Upper lobe of left lung (tissue), 6 donors: ENCODE measurements at regions not wholly inside any gene's neighbourhood (a gene's known extent, or its start where the extent isn't known, plus 50 kb on each side); places are given as distances from the start of the nearest gene placed in this dataset.

Source experiments
- ATAC-seq, 2 donors: fragments of 200-7000 bp; cut with Tn5 transposase; one replicate each; pipeline ENCODE4 v1.9.1; 2022; ENCODE audit warnings: mild to moderate bottlenecking in 2 of 2, moderate library complexity in 2 of 2; ENCODE audit not compliant: low FRiP score in 2 of 2
- DNase-seq, 2 donors: peaks; one replicate each; pipeline ENCODE4 v3.0.0-alpha.2; 2019 to 2020
- H3K27ac ChIP-seq, 4 donors: fragments of 200-600 bp; sonication (generic); one replicate each; pipeline ENCODE4 v1.5.1; 2016 to 2019
- H3K27me3 ChIP-seq, 4 donors: fragments of 200-600 bp; sonication (generic); one replicate each; pipeline ENCODE4 v1.5.1; 2017 to 2019
- H3K36me3 ChIP-seq, 4 donors: fragments of 200-600 bp; sonication (generic); one replicate each; pipeline ENCODE4 v1.5.1; 2016 to 2019
- H3K4me1 ChIP-seq, 4 donors: fragments of 200-600 bp; sonication (generic); one replicate each; pipeline ENCODE4 v1.5.1; 2018 to 2019
- H3K4me3 ChIP-seq, 4 donors: fragments of 200-600 bp; sonication (generic); one replicate each; pipeline ENCODE4 v1.5.1; 2017 to 2019; ENCODE audit warnings: mild to moderate bottlenecking in 2 of 4, moderate library complexity in 1 of 4
- H3K9me3 ChIP-seq, 4 donors: fragments of 200-600 bp; sonication (generic); one replicate each; pipeline ENCODE4 v1.5.1; 2018 to 2019
- EP300 ChIP-seq, 4 donors: sonication (generic); formaldehyde crosslinking; IDR thresholded peaks; one replicate each; pipeline ENCODE4 v1.5.1; 2017; ENCODE audit warnings: antibody characterized with exemption in 4 of 4, control low read depth in 2 of 4
- POLR2A ChIP-seq, 4 donors: fragments of 450-650 bp; IDR thresholded peaks; one replicate each; pipeline ENCODE4 v1.5.1; 2016 to 2017; ENCODE audit warnings: antibody characterized with exemption in 4 of 4, mild to moderate bottlenecking in 2 of 4
- POLR2AphosphoS5 ChIP-seq, 2 donors: sonication (generic); formaldehyde crosslinking; IDR thresholded peaks; one replicate each; pipeline ENCODE4 v1.5.1; 2017; ENCODE audit warnings: antibody characterized with exemption in 2 of 2
- WGBS, 2 donors: methylation state at CpG; one replicate each; pipeline ENCODE4 v1.1.5; 2017 to 2018; 5-methylcytosine and 5-hydroxymethylcytosine counted together
- TF ChIP-seq, protein P1 (sequence below), 6 experiments: fragments of 450-650 bp in 4 of 6; fragments of 200-600 bp in 2 of 6; sonication (generic) in 2 of 6; IDR thresholded peaks; one replicate each; pipeline ENCODE4 v1.5.1; 2016 to 2019; ENCODE audit warnings: antibody characterized with exemption in 6 of 6
- donor health status: DM: no; HTN: no; CAD: no; lungs with moderate emphysema.
- donor health status: DM: no; HTN: yes; CAD: no; lungs with severe emphysema.

DNA sequence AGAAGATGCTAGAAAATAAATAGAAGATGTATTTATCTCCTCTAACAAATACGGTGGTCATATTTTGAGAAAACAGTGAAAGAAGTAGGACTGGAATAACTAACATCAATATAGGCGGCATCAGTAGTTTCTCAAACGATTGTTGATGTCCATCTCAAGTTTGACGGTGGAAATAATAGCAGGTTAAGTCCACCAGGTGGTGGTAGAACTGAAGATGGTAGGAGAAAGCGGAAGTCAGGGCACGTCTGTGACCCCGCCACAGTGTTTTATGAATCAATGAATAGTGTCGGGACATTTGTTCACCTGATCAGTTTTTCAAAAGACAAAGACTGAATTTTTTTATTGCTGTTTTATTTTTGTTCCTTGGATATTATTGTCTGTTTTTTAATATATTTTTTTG is 706.4 kb upstream of the SLC10A2 start:
- Histone ChIP-seq H3K36me3 (no peaks in the 10 kb centered on the region), H3K4me1 (no peaks in the 10 kb centered on the region), H3K27me3 (no peaks in the 10 kb centered on the region), H3K27ac (no peak overlapping the region), H3K9me3 (peaks cover 0 to 3% (median 0%) of the 10 kb centered on the region in 4 donors), H3K4me3 (no peak overlapping the region)
- WGBS, 2 donors = 74 to 91% methylated on average over 8 of the region's 8 CpGs
- ATAC-seq (no peak), DNase-seq (no peak)
- TF ChIP-seq POLR2A (IDR thresholded peaks at IDR 0.05) (no peak), POLR2AphosphoS5 (IDR thresholded peaks at IDR 0.05) (no peak), EP300 (IDR thresholded peaks at IDR 0.05) (no peak)
- TF ChIP-seq, protein P1, sequence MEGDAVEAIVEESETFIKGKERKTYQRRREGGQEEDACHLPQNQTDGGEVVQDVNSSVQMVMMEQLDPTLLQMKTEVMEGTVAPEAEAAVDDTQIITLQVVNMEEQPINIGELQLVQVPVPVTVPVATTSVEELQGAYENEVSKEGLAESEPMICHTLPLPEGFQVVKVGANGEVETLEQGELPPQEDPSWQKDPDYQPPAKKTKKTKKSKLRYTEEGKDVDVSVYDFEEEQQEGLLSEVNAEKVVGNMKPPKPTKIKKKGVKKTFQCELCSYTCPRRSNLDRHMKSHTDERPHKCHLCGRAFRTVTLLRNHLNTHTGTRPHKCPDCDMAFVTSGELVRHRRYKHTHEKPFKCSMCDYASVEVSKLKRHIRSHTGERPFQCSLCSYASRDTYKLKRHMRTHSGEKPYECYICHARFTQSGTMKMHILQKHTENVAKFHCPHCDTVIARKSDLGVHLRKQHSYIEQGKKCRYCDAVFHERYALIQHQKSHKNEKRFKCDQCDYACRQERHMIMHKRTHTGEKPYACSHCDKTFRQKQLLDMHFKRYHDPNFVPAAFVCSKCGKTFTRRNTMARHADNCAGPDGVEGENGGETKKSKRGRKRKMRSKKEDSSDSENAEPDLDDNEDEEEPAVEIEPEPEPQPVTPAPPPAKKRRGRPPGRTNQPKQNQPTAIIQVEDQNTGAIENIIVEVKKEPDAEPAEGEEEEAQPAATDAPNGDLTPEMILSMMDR (IDR thresholded peaks at IDR 0.05) = no peak

DNA sequence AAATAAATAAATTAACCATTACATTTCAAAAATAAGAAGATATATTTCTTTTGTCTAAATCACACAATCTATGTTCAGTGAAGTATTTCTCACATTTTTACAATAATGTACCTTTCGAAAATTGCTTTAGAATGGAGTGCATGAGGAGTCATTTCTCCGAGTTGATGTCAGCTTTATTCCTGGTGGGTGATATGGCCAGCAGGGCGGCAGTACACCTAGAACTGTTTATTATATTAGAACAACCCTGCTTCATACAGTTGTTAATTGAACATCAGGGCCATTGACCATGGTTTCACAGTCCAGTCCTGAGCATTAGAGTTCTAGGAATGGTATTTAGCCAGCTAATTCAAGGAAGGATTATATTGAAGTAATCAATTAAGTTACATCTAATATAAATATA is 696.3 kb upstream of the SLC10A2 start:
- H3K27me3 ChIP-seq = no peaks in the 10 kb centered on the region
- no peak for DNase-seq
- H3K4me3 ChIP-seq = no peak overlapping the region
- no peak overlapping the region for H3K27ac ChIP-seq
- no peaks in the 10 kb centered on the region for H3K9me3 ChIP-seq
- H3K4me1 ChIP-seq = no peaks in the 10 kb centered on the region
- TF ChIP-seq, protein P1 (IDR thresholded peaks at IDR 0.05) = no peak
- TF ChIP-seq EP300 (IDR thresholded peaks at IDR 0.05) (no peak), POLR2A (IDR thresholded peaks at IDR 0.05) (no peak), POLR2AphosphoS5 (IDR thresholded peaks at IDR 0.05) (no peak)
- WGBS, 2 donors = 90 to 91% methylated on average over 3 of the region's 3 CpGs
- no peak for ATAC-seq
- H3K36me3 ChIP-seq = no peaks in the 10 kb centered on the region

DNA sequence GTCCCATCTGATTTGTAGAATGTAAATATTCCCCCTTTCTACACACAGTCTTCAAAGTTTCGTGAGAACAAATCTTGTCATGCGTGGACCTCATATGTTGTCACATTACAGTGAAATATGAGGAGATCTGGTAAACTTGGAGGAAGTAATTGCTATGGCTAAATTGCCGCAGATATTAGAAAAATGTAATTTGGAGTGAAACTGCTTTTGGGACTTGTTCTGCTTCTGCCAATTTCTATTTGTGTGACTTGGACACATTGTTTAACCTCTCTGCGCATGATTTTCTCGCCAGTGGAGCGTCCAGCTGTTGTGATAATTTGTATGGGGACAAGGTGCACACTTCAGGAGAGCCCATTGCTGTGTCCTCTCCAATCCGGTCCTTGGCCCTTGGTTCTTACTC is 693.1 kb upstream of the SLC10A2 start:
- no peak for DNase-seq
- TF ChIP-seq EP300 (IDR thresholded peaks at IDR 0.05) = no peak
- TF ChIP-seq, protein P1 (IDR thresholded peaks at IDR 0.05) = no peak
- Histone ChIP-seq H3K4me3 (no peak overlapping the region), H3K27me3 (no peaks in the 10 kb centered on the region), H3K36me3 (no peaks in the 10 kb centered on the region), H3K27ac (no peak overlapping the region), H3K4me1 (no peaks in the 10 kb centered on the region), H3K9me3 (no peaks in the 10 kb centered on the region)
- no peak for ATAC-seq
- 52 to 58% methylated on average over 7 of the region's 7 CpGs for WGBS, 2 donors

DNA sequence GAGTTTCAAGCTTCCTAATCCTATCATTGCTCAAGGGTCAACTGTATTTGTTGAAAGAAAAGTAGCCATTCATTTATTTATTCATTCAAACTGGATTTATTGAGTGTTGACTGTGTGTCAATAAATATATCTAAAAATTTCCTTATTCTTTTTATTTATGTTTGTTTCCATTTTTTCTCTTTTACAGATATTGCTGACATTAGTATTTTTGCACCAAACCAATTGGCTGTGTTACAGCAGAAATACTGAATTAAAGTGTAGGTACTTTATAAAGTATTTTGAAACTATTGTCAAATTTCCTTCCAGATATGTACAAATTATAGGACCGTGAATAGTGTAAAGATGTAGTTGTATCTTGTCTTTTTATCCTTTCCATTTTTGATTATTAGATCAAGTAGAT is 692.0 kb upstream of the SLC10A2 start:
- 87 to 93% methylated on average over 1 of the region's 1 CpG for WGBS, 2 donors
- no peak overlapping the region for H3K4me3 ChIP-seq
- H3K27me3 ChIP-seq = no peaks in the 10 kb centered on the region
- H3K27ac ChIP-seq = no peak overlapping the region
- no peaks in the 10 kb centered on the region for H3K9me3 ChIP-seq
- no peak for TF ChIP-seq POLR2AphosphoS5 (IDR thresholded peaks at IDR 0.05)
- TF ChIP-seq EP300 (IDR thresholded peaks at IDR 0.05) = no peak
- TF ChIP-seq, protein P1 (IDR thresholded peaks at IDR 0.05) = no peak
- no peak for TF ChIP-seq POLR2A (IDR thresholded peaks at IDR 0.05)
- ATAC-seq (no peak), DNase-seq (no peak)
- H3K36me3 ChIP-seq = no peaks in the 10 kb centered on the region
- H3K4me1 ChIP-seq = no peaks in the 10 kb centered on the region

DNA sequence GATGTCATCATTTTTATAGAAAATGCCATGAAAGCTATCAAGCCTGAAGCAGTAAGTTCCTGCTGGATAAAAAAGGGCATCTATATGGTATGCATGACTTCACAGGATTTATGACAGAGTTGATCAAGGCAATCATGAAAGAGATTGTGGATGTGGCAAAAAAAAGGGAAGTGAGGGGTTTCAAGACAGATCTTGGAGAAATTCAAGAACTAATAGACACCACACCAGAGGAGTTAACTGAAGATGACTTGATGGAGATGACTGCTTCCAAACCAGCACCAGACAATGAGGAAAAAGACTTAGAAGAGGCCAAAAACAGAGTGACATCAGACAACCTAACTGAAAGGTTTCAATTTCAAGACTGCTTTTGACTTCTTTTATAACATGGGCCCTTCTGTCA is 691.1 kb upstream of the SLC10A2 start:
- Histone ChIP-seq H3K27me3 (no peaks in the 10 kb centered on the region), H3K4me1 (no peaks in the 10 kb centered on the region), H3K36me3 (no peaks in the 10 kb centered on the region), H3K27ac (no peak overlapping the region), H3K4me3 (no peak overlapping the region), H3K9me3 (no peaks in the 10 kb centered on the region)
- ATAC-seq = no peak
- TF ChIP-seq POLR2A (IDR thresholded peaks at IDR 0.05) = no peak
- no peak for DNase-seq
